ENCODE measurements at regions not wholly inside any gene's neighbourhood (a gene's known extent, or its start where the extent isn't known, plus 50 kb on each side); places are given as distances from the start of the nearest gene placed in this dataset.

GRCh38 chr16:59411961-59412841 lies 678.1 kb upstream of the GOT2 start:
- peak in 1 of 2 donors; percentile 6 for DNase-seq

GRCh38 chr16:59410451-59410850 lies 676.3 kb upstream of the GOT2 start:
- no peak for DNase-seq

GRCh38 chr16:59405802-59406201 lies 671.7 kb upstream of the GOT2 start:
- no peak for DNase-seq

GRCh38 chr16:59404509-59404908 lies 670.4 kb upstream of the GOT2 start:
- DNase-seq = no peak

- DNase-seq = no peak
Observed at GRCh38 chr16:59400830-59401229, 666.7 kb upstream of the GOT2 start.

- DNase-seq = no peak
Observed at GRCh38 chr16:59397638-59398037, 663.5 kb upstream of the GOT2 start.

- no peak for DNase-seq
Observed at GRCh38 chr16:59394526-59394925, 660.4 kb upstream of the GOT2 start.

GRCh38 chr16:59392911-59393310 lies 658.8 kb upstream of the GOT2 start:
- DNase-seq = no peak

- DNase-seq = no peak
Observed at GRCh38 chr16:59391617-59392364, 657.7 kb upstream of the GOT2 start.

- DNase-seq = peak; percentile 16 to 32
Observed at GRCh38 chr16:59385959-59386358, 651.8 kb upstream of the GOT2 start.

GRCh38 chr16:59385491-59385890 lies 651.4 kb upstream of the GOT2 start:
- DNase-seq = peak in 1 of 2 donors; percentile 3

GRCh38 chr16:59373632-59374031 lies 639.5 kb upstream of the GOT2 start:
- DNase-seq = no peak

- DNase-seq = no peak
Observed at GRCh38 chr16:59370717-59371116, 636.6 kb upstream of the GOT2 start.

- DNase-seq = no peak
Observed at GRCh38 chr16:59369523-59369922, 635.4 kb upstream of the GOT2 start.

- no peak for DNase-seq
Observed at GRCh38 chr16:59368586-59368985, 634.5 kb upstream of the GOT2 start.

- no peak for DNase-seq
Observed at GRCh38 chr16:59356709-59357108, 622.6 kb upstream of the GOT2 start.

GRCh38 chr16:59356144-59356543 lies 622.0 kb upstream of the GOT2 start:
- DNase-seq = no peak

GRCh38 chr16:59355704-59356103 lies 621.6 kb upstream of the GOT2 start:
- no peak for DNase-seq

- no peak for DNase-seq
Observed at GRCh38 chr16:59351305-59351903, 617.3 kb upstream of the GOT2 start.

GRCh38 chr16:59350670-59351069 lies 616.6 kb upstream of the GOT2 start:
- DNase-seq = no peak

GRCh38 chr16:59342669-59343068 lies 608.6 kb upstream of the GOT2 start:
- no peak for DNase-seq

- peak in 1 of 2 donors; percentile 6 for DNase-seq
Observed at GRCh38 chr16:59341368-59341767, 607.3 kb upstream of the GOT2 start.

GRCh38 chr16:59339871-59340270 lies 605.8 kb upstream of the GOT2 start:
- no peak for DNase-seq
